A673 (cell line): ENCODE measurements at regions not wholly inside any gene's neighbourhood (a gene's known extent, or its start where the extent isn't known, plus 50 kb on each side); places are given as distances from the start of the nearest gene placed in this dataset.

Experiments
- CTCF ChIP-seq: fragments of 300-800, 200-600 bp; sonication (generic); conservative IDR thresholded peaks from 2 replicates; pipeline ENCODE4 v1.5.1; 2017; ENCODE audit warnings: low read depth, mild to moderate bottlenecking, antibody characterized with exemption, low read length, moderate library complexity, mixed read lengths
- EZH2 ChIP-seq: fragments of 200-600 bp; sonication (generic); IDR thresholded peaks from 2 replicates; pipeline ENCODE4 v1.6.1; 2017; ENCODE audit warnings: borderline replicate concordance, low read depth, mild to moderate bottlenecking, mixed read lengths, antibody characterized with exemption, low read length; ENCODE audit not compliant: poor library complexity, severe bottlenecking

- no peak for TF ChIP-seq CTCF
- TF ChIP-seq EZH2, result no peak
These were observed 336.4 kb upstream of the NOCT start for GRCh38 chr4:138678985-138679746.
